HG03045 (cell line): ENCODE measurements at regions not wholly inside any gene's neighbourhood (a gene's known extent, or its start where the extent isn't known, plus 50 kb on each side); places are given as distances from the start of the nearest gene placed in this dataset.

ENCODE experiments used
- ATAC-seq: cut with Tn5 transposase; IDR thresholded peaks from one replicate; pipeline ENCODE4 v1.9.1; 2021; ENCODE audit warnings: mild to moderate bottlenecking, moderate library complexity; ENCODE audit not compliant: unreplicated experiment

GRCh38 chr9:22389271-22389670, 57.4 kb upstream of the DMRTA1 start:
- no peak for ATAC-seq

DNA sequence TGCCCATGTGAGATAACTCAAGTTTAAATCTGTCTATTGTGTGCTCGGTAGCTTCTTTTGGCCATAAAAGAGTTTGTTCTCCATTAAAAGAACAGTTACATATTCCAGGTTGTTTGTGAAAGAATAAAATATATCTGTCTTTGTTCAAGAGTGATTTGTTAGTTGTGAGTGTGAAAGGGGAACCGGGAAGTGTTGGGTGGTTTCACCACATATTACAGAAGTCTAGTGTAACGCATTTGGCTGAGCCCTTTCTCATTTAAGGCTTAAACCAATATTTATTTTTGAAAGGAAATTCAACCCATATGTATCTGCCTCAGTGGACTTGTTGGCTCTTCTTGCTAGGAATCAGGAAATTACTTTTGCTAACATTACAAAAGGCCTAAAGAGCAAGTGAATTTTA, 54.1 kb upstream of the DMRTA1 start:
- ATAC-seq = no peak

DNA sequence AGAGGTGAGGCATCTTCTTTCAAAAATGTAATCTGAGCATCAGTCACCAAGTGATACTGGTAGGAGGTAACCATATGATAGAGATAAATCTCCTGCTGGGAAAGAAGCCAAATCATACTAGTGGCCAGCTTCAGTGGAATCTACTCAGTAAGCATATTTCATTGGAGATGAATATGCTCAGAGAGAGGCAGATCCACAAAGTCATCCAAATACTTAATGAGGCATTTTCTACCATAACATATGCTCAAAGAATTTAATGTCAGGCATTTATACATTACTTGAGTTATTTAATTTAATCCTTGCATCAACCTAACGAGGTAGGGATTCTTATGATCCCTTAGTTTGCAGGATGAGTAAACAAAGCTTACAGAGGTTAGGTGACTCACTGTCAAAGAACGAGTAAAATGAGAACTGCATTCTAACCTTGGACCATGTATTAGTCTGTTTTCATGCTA, 50.9 kb upstream of the DMRTA1 start:
- ATAC-seq = no peak
